HG03095 (cell line): ENCODE measurements at regions not wholly inside any gene's neighbourhood (a gene's known extent, or its start where the extent isn't known, plus 50 kb on each side); places are given as distances from the start of the nearest gene placed in this dataset.
"Not testable (repeated sequence)": the region's sequence is repeated elsewhere in the genome, so short reads cannot be mapped to it uniquely, and the experiment has no call there.

Experiments
- ATAC-seq: cut with Tn5 transposase; IDR thresholded peaks from one replicate; pipeline ENCODE4 v1.9.1; 2021; ENCODE audit warnings: moderate library complexity; ENCODE audit not compliant: unreplicated experiment

DNA sequence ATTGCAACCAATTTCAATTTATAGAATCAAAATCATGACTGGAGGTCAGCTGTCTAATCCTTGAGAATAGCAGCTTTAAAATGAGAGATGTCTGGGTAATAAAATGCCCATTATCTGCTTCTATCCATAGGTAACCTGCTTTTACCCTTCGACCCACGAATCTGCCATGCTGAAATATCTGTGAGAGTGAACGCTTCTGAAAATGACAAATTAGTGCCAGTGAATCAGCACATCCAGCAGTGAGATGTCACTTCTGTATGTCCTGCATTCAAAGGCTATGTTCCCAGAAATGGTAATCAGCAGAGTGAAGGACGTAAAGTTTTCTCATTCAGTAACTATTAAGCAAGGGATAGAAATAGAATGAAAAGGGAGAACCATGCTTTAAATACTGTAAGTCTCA, 532.4 kb upstream of the ITGA1 start:
- no peak for ATAC-seq

DNA sequence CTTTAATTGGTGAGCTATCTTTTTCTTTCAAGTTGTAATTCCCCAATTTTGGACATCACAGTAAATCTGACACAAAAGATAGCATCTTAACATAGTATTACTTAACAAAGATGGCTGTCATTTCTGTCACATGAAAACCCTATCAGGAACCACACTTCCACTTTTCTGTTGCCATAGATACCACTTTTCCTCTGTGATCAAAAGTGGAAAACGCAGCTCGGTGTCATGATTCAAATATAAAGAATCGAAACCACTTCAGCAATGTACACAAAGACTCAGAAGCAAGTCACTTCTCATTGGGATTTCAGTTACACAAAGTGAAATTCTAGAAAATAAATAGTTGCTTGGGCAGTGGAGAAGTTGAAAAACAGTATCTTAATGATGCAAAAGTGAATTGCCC, 524.9 kb upstream of the ITGA1 start:
- no peak for ATAC-seq

DNA sequence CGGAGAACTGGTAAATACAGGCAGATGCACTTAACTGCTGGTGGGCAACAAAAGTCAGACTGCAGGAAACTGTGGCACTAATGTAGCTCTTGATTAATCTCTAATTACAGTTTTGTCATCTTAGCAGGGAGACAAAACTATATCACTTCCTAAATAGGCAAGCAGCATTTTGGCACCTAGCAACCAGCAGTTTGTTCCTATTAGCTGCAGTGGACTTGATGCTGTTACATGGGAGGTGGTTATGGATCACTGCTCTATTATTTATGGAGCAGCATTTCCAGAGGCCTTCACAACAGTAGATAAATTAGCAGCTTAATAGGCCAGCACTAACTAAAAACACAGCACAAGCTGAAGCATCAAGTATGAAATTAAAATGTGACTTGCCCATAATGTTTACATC, 518.3 kb upstream of the ITGA1 start:
- no peak for ATAC-seq

DNA sequence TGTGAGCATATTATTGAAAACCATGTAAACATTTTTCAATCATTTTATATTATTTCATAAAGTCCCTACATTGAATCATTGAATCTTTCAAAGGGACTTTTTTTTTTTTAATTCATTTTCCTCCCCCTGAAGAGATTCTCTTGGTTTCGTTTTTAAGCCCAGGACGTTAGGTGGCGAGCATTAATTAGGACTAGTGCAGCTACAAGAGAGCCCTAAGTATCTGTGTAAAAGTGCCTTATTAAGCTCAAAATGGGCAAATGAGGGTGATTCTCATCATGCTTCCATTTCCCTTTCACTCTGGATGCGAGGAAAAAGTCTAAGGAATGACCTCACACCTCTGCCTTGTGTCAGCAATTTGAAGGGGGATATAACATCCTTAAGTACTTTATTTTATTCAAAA, 517.9 kb upstream of the ITGA1 start:
- ATAC-seq: no peak

DNA sequence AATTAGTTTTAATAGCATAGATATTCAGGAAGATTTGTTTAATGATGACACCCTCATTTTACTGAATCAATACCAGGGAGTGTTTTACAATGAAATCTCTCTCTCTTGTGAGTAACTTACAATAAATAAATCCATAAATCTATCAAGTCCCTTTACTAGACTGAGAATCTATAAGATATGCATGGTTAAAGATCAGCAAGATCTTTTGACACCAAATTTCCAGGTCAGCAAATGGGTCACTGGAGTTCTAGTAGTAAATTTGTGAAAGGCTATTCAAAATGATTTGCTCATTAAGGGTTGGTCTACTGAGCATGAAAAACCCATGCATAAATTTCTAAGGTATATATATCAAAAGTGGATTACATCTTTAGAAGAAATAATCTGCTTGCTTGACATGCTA, 512.1 kb upstream of the ITGA1 start:
- ATAC-seq: no peak

DNA sequence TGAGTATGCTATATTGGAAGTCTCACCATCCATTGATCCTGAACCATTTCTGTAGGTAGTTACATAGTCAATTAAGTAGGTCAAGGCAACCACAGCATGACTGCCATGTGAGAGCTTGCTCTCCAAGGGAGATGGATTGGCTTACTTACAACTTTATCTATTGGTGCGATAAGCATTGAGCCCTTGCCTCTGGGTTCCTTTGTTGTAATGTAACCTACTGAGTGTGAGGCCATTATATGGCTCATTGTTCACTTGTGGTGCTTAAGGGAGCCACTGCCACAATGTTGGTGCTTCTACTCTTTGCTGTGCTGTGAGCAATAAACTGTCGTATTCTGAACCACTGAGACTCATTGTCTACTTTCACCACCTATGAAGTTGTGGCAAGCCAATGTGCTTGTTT, 510.6 kb upstream of the ITGA1 start:
- no peak for ATAC-seq

DNA sequence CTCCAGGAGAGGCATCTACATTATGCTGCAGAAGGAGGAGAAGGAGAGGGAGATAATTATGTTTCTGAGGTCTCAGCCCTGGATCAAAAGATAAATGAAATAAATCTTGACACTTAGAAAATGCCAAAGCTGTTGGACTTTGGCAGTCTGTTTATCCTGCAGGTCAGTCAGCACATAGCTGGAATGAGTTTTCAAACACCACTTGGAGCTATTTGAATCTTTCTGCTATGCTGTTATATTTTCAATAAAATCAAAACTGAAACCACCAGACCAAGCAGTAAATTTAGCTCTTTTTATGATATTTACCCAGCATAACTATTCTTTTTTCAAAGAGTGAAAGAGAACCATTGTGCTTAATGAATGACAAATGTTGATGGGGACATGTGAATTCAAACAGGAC, 505.1 kb upstream of the ITGA1 start:
- ATAC-seq: no peak

DNA sequence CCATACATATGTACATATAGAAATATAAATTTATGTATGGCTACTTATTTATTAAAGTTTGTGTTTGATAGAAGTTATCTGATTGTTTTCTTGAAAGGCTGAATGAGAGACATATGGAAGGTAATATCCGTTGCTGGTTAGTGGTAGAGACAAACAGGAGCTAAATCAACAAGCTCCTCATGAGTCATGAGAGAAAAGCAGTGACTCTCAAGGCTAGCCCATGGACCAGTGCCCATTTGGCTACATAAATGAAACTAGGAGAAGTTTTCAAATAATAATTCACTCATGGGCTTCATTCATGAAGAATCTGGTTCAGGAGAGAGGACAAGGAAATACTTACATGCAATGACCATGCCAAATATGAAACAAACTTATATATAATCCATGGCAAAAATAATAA, 504.5 kb upstream of the ITGA1 start:
- no peak for ATAC-seq

DNA sequence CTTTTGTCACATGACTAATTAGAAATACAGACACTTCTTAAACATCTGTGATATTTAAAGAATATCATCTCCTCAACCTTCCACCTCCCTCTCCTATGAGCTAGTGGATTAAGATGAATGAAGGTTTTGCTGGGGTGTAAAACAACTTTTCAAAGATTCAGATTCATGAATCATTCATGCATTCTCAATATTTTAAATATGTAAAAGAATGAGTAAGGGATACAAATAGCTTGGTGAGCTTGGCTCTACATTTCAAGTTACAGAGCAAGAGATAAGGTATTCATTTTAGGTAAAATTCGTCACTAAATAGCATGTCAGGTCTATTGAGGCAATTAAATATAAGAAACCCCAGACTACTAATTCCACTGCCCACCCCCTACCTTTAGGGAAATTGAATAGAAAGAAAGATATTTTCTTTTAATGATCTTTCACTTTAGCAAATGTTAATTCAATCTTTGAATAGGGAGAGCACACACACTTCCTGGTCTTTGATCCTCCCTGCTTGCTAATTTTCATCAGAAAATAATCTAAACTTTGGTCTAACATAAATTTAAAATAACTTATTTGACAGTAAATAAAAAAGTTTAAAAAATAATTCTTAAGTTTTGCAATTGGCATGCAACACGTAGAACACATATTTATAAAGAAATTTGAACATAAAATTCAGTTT, 486.9 kb upstream of the ITGA1 start:
- ATAC-seq: no peak

DNA sequence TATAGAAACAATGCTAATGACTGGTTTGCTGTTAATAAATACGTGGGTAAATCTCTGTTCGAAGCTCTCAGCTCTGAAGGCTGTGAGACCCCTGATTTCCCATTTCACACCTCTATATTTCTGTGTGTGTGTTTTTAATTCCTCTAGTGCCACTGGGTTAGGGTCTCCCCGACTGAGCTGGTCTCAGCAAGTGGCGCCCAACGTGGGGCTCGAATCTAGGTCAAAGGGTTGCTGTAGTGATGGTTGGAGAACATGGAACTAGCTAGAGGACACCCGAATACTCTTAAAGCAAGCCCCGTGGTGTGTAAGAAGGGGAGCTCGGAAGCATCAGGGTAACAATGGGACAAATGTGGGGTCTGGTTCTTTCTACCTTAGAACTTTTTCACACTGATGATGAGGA, 482.9 kb upstream of the ITGA1 start:
- not testable (repeated sequence) for ATAC-seq

DNA sequence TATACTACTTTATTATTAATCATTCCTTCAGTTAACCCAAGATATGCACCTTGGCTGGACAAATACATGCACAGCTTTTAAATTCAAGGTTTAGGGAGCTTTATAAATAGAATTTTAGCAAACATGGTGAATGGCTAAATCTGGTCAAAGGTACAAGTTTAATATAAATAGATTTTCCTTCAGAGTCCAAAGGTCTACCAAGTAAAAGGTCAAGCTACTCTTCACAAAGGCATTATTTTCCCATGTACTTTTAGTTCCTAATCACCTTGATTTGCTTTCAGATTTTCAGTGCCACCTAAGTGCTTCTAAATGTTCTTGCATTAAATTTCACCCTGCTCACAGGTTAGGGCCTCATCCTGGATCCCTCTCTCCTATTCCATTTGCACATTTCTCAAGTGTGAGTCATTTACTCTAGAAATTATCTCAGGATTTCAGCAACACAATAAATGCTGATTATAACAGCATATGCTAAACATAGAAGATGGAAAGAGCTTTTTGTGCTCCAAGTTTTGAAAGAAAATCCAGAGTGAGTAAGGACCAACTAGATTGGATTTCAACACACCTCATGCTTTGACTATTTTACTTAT, 459.4 kb upstream of the ITGA1 start:
- ATAC-seq: no peak

DNA sequence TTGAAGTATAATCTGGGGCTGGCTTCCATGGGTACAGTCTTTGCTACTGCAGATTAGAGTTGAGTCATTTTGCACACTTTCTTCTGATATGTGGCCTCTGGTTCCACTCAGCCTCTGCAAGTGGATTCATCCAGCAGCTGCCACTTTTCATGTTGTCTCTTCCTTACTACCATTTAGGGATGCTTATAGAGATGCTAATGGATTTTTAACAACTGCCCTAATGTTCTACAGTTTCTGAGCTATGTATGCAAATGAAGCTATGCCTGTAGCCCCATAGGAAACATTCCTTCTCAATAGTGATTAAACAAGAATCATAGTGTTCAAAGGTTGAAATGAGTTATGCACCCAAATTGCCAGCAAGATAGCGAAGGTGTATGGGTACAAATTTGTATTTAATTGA, 456.0 kb upstream of the ITGA1 start:
- no peak for ATAC-seq

DNA sequence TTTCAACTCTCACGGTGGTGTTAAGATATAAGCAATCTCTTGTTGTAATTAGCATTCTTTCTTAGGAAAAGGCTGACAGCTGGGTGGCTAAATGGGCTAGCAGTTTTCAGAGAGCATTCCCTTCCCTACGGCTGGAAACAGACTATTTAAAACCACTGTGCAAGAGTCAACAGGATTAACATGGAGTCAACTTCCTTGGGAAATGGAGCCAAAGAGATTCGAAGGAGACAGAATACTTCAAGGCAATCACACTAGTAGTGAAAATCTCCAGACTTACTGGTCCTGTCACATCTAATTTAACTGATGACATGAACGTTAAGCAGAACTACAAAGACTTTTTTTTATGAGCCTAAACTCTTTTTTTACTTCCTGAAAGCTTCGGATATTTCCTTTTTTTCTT, 453.3 kb upstream of the ITGA1 start:
- ATAC-seq: no peak

DNA sequence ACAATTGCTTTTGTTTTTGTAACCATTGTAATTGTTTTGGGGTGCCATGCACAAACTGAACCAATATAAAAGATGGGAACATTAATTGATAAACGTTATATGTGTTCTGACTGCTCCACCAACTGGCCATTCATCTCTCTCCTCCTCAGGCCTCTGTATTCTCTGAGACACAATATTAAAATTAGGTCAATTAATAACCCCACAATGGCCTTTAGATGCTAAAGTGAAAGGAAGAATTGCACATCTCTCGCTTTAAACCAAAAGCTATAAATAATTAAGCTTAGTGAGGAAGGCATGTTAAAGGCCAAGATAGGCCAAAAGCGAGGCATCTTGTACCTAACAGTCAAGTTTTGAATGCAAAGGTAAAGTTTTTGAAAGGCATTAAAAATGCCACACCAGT, 448.4 kb upstream of the ITGA1 start:
- no peak for ATAC-seq

DNA sequence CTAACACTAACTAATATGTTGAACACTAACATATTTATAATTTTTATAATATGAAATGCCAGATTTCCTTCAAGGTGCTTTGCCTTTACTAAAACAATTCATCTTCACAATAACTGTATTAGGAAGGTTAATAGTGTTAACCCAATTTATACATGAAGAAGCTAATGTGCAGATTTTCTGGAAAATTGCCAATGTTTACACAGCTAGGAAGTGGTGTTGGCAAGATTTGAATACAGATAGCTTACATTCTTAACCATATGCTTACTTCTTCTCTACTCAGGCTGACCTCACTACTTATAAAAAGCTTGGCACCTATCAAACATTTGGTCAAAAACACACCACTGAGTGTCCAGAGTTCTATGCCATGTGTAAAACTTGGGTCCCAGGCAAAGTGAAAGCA, 445.4 kb upstream of the ITGA1 start:
- no peak for ATAC-seq

DNA sequence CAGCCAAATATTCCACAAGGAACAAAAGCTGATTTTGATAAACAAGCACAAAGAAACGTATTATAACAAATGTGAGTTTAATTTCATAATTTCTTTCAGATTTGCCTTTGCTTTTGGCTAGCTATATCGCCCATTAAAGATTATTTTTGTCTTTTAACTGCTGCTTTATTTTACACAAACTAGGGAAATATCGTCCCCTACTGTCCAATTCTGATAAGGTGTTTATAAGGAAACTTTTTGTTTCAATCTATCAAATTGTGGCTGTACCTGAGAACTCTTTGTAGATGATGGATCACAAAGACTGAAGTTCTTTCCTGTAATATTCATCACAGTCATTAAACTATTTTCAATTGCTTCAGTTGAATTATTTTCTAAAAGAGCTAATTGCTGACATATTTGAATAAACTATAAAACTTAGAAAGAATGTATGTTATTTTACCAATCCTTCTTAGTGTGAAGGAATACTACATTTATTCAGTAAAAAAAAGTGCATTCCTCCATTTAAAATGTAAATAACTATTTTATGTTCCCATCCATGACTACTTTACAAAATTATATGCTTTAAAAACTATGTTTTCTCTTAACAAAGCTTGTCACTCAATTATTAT, 431.3 kb upstream of the ITGA1 start:
- ATAC-seq: no peak

DNA sequence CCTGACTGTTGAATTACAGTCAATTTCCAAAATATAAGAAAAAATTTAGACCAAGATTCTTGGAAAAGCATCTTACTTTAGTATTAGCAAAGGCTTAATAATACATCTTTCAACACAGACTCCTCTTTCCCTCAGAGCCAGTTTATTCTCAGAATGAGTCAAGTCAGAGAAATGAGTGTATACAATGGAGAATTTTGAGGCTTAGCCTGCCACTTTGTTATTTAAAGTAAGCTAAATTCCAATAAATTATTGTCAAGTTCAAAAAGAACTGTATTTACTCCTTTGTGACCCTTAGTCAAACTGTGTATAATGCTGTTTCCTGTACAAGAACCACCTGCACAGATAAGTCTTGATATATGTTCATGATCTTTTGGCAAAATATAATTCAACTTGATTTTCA, 428.5 kb upstream of the ITGA1 start:
- no peak for ATAC-seq

DNA sequence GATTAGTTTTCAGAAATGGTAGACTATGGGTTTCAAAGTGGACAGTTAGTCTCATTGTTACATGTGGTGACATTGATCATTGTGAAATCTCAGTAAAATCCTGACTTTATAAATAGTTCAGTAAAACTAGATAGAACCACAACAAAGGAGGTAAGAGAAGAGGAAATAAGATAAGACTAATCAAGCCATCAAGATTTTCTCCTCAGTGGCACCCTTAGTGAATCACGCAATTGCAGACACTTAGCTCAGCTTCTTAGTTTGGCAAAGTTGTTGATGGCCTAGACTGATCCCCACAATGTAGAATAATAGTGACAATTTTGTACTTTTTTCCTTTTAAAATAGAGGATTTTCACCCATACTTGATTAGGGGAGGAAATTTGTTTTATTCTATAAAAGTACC, 426.7 kb upstream of the ITGA1 start:
- ATAC-seq: no peak

DNA sequence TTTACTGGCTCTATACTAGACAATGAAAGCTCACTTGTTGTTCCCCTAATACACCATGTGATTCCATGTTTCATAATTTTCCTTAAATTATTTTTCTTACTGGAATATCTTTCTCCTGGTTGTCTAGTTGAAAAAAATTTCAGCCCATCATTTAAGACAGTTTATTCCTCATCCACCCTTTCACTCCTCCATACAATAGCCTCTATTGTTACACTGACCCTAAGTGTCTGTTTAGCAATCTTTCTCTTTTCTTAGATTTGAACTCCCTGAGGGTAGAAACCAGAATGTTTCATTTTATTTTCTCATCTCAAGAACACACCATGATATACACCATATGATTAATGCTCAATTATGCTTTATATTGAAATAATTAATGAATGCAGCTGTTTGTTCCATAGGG, 413.4 kb upstream of the ITGA1 start:
- ATAC-seq: no peak

DNA sequence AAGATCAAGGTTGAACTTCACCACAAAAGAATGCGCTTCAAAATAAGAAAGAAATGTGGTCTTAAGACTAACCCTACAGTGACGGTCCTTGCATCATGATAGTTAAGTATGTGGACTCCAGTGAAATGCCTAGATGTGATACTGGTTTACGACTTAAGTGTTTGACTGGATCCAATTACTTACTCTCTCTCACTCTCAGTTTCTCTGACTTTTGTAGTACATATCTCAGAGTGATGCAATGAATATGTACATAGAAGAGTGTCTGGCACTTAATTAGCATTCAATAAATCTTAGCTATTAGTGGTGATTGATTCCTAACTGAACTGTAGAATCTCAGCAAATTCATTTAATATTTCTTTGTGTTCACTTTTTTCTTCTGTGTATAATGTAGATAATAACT, 411.7 kb upstream of the ITGA1 start:
- no peak for ATAC-seq

DNA sequence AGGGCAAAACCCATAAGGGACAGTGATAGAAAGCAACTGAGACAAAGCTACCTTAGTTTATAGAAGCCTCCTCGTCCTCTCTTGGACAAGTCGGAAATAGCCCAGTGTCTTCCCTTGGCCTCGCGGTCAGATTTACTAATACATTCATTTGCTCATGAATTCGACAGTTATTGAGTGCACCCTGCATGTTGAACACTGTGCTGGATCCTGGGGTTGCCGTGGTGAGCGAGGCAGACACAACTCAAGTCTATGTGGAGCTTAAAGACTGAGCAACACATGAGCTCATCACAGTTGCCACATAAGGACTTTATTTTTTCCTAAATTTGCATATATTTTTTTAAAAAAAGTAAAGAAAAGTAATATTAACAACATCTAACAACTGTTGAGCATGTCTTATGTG, 411.1 kb upstream of the ITGA1 start:
- ATAC-seq: no peak

DNA sequence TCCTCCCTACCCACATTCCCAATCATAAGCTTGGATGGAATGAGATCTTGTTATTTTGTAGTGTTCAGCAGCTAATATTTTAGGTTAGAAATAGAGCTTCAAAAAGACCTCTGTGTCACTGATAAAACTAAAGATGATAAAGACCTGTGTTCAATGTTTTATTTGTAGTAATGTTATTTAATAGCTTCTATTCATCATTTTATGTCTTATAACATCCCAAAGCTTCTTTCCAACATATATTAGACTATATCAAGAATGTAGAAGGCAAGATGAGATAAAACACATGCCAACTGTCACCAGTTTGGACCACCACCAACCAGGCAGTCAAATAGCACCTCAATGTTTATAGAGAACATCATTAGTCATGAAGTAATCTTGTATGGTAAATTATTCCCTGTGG, 409.5 kb upstream of the ITGA1 start:
- ATAC-seq: no peak

DNA sequence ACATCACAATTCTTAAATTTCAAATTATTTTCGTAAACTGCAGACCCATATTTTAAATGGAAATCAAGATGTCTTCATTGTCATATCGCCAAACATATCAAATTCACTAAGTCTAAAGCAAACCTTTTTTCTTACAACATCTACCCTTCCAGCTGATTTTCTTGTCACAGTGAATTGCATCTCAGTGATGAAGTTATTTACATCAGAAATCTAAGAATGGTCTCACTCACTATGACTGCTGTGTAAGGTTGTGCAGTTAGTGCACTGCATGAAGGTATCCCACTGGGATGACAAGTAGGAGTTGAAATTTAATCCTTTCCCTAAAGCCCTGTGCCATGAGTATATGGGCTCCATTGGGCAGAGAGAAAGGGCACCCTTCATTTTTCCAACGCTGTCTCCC, 399.4 kb upstream of the ITGA1 start:
- ATAC-seq: no peak
